GM12892 (cell line): ENCODE measurements at regions not wholly inside any gene's neighbourhood (a gene's known extent, or its start where the extent isn't known, plus 50 kb on each side); places are given as distances from the start of the nearest gene placed in this dataset.

Source experiments
- POLR2AphosphoS5 ChIP-seq: IDR thresholded peaks from 2 replicates; pipeline ENCODE4 v1.6.1; 2011; ENCODE audit warnings: low read depth, low read length, control low read depth
- TAF1 ChIP-seq: IDR thresholded peaks from 2 replicates; pipeline ENCODE4 v1.6.1; 2011; ENCODE audit warnings: low read depth, mild to moderate bottlenecking, control low read depth, low read length, borderline replicate concordance

GRCh38 chrX:9342561-9343051 is 122.3 kb upstream of the TBL1X start:
- TF ChIP-seq POLR2AphosphoS5 (no peak), TAF1 (no peak)
